ENCODE measurements at regions not wholly inside any gene's neighbourhood (a gene's known extent, or its start where the extent isn't known, plus 50 kb on each side); places are given as distances from the start of the nearest gene placed in this dataset.
"Not testable (repeated sequence)": the region's sequence is repeated elsewhere in the genome, so short reads cannot be mapped to it uniquely, and the experiment has no call there.

- Histone ChIP-seq H3K36me3 (ENCODE audit: control insufficient read depth in 3 of 3, insufficient read depth in 2 of 3, low read depth in 1 of 3, low read length in 3 of 3) (no peaks in the 10 kb centered on the region), H3K27me3 (ENCODE audit: control insufficient read depth in 3 of 3, insufficient read depth in 3 of 3, low read length in 3 of 3) (no peaks in the 10 kb centered on the region), H3K27ac (ENCODE audit: low read depth in 1 of 3, low read length in 2 of 3) (peak overlapping the region in 1 of 3 donors; percentile 43), H3K9me3 (ENCODE audit: control insufficient read depth in 2 of 2, insufficient read depth in 1 of 2, low read depth in 1 of 2, low read length in 1 of 2) (no peaks in the 10 kb centered on the region), H3K4me1 (ENCODE audit: control insufficient read depth in 3 of 3, insufficient read depth in 2 of 3, low read depth in 1 of 3, low read length in 2 of 3) (peaks cover 4 to 32% (median 12%) of the 10 kb centered on the region in 3 donors), H3K4me3 (ENCODE audit: low read depth in 1 of 3, low read length in 3 of 3) (no peak overlapping the region)
- FAIRE-seq (no peak), DNase-seq (peak in 1 of 2 donors; percentile 32)
- WGBS, 3 donors = 33 to 46% (median 41%) methylated on average over 4 of the region's 4 CpGs
These were observed 141.1 kb downstream of the ENC1 start for GRCh38 chr5:74499256-74500050.

DNA sequence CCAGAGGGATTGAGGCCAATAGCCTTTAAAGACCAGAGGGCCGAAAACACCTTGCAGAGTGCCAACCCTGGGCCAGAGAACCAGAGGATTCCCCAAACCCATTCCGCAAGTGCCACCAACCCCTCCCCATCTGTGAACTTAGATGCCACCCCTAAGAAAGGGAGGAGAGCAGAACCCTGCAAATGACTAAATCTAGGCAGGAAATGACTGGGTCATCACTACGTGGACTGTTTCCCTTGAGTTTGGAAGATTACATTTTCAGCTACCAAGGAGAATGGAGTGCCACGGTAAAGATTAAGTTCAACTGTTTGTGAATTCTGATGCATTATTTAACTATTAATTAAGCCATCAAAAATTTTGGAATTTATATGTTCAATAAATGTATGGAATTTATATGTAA is 142.8 kb downstream of the ENC1 start:
- H3K4me1 ChIP-seq (ENCODE audit: control insufficient read depth in 3 of 3, insufficient read depth in 2 of 3, low read depth in 1 of 3, low read length in 2 of 3) = peaks cover 4 to 27% (median 12%) of the 10 kb centered on the region in 3 donors
- H3K27me3 ChIP-seq (ENCODE audit: control insufficient read depth in 3 of 3, insufficient read depth in 3 of 3, low read length in 3 of 3) = no peaks in the 10 kb centered on the region
- no peak overlapping the region for H3K4me3 ChIP-seq (ENCODE audit: low read depth in 1 of 3, low read length in 3 of 3)
- no peaks in the 10 kb centered on the region for H3K9me3 ChIP-seq (ENCODE audit: control insufficient read depth in 2 of 2, insufficient read depth in 1 of 2, low read depth in 1 of 2, low read length in 1 of 2)
- WGBS, 3 donors = 85 to 95% (median 89%) methylated on average over 4 of the region's 4 CpGs
- no peak for FAIRE-seq
- H3K36me3 ChIP-seq (ENCODE audit: control insufficient read depth in 3 of 3, insufficient read depth in 2 of 3, low read depth in 1 of 3, low read length in 3 of 3) = no peaks in the 10 kb centered on the region
- no peak for DNase-seq
- H3K27ac ChIP-seq (ENCODE audit: low read depth in 1 of 3, low read length in 2 of 3) = no peak overlapping the region

DNA sequence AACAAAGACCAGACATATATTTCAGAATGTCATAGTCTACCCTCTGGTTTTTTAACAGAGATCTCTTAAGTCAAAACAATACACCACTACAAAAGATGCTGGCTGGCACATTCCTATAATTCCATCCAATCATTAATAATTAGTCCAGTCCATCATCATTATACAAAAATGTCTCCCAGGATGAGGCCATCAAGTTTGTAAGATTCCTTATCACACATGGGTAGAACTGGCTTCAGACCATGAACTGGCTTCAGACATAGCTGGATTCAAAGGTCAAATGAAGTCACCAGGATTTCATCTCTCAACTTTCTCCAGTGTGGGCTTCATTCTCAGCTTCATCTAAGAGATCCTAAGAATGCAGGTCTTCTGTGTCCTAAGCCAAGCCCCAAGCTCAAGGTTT is 147.1 kb downstream of the ENC1 start:
- FAIRE-seq (no peak), DNase-seq (peak in 1 of 2 donors; percentile 9)
- H3K36me3 ChIP-seq (ENCODE audit: control insufficient read depth in 3 of 3, insufficient read depth in 2 of 3, low read depth in 1 of 3, low read length in 3 of 3) = no peaks in the 10 kb centered on the region
- H3K4me1 ChIP-seq (ENCODE audit: control insufficient read depth in 3 of 3, insufficient read depth in 2 of 3, low read depth in 1 of 3, low read length in 2 of 3) = no peaks in the 10 kb centered on the region
- H3K9me3 ChIP-seq (ENCODE audit: control insufficient read depth in 2 of 2, insufficient read depth in 1 of 2, low read depth in 1 of 2, low read length in 1 of 2) = no peaks in the 10 kb centered on the region
- peaks cover 0 to 2% (median 0%) of the 10 kb centered on the region in 3 donors for H3K27me3 ChIP-seq (ENCODE audit: control insufficient read depth in 3 of 3, insufficient read depth in 3 of 3, low read length in 3 of 3)
- H3K4me3 ChIP-seq (ENCODE audit: low read depth in 1 of 3, low read length in 3 of 3) = no peak overlapping the region
- no peak overlapping the region for H3K27ac ChIP-seq (ENCODE audit: low read depth in 1 of 3, low read length in 2 of 3)

- no peaks in the 10 kb centered on the region for H3K36me3 ChIP-seq (ENCODE audit: control insufficient read depth in 3 of 3, insufficient read depth in 2 of 3, low read depth in 1 of 3, low read length in 3 of 3)
- no peak for FAIRE-seq
- no peaks in the 10 kb centered on the region for H3K9me3 ChIP-seq (ENCODE audit: control insufficient read depth in 2 of 2, insufficient read depth in 1 of 2, low read depth in 1 of 2, low read length in 1 of 2)
- no peak for DNase-seq
- peaks cover 0 to 2% (median 0%) of the 10 kb centered on the region in 3 donors for H3K27me3 ChIP-seq (ENCODE audit: control insufficient read depth in 3 of 3, insufficient read depth in 3 of 3, low read length in 3 of 3)
- WGBS, 3 donors = 41 to 59% (median 41%) methylated on average over 2 of the region's 2 CpGs
- no peak overlapping the region for H3K27ac ChIP-seq (ENCODE audit: low read depth in 1 of 3, low read length in 2 of 3)
- no peak overlapping the region for H3K4me3 ChIP-seq (ENCODE audit: low read depth in 1 of 3, low read length in 3 of 3)
- H3K4me1 ChIP-seq (ENCODE audit: control insufficient read depth in 3 of 3, insufficient read depth in 2 of 3, low read depth in 1 of 3, low read length in 2 of 3) = no peaks in the 10 kb centered on the region
These were observed 148.3 kb downstream of the ENC1 start for GRCh38 chr5:74492230-74492629.

GRCh38 chr5:74491586-74491985 is 148.9 kb downstream of the ENC1 start:
- Histone ChIP-seq H3K36me3 (ENCODE audit: control insufficient read depth in 3 of 3, insufficient read depth in 2 of 3, low read depth in 1 of 3, low read length in 3 of 3) (no peaks in the 10 kb centered on the region), H3K27me3 (ENCODE audit: control insufficient read depth in 3 of 3, insufficient read depth in 3 of 3, low read length in 3 of 3) (peaks cover 0 to 2% (median 0%) of the 10 kb centered on the region in 3 donors), H3K9me3 (ENCODE audit: control insufficient read depth in 2 of 2, insufficient read depth in 1 of 2, low read depth in 1 of 2, low read length in 1 of 2) (no peaks in the 10 kb centered on the region), H3K4me3 (ENCODE audit: low read depth in 1 of 3, low read length in 3 of 3) (no peak overlapping the region), H3K4me1 (ENCODE audit: control insufficient read depth in 3 of 3, insufficient read depth in 2 of 3, low read depth in 1 of 3, low read length in 2 of 3) (no peaks in the 10 kb centered on the region), H3K27ac (ENCODE audit: low read depth in 1 of 3, low read length in 2 of 3) (no peak overlapping the region)
- no peak for DNase-seq
- no peak for FAIRE-seq

GRCh38 chr5:74490814-74491213 is 149.7 kb downstream of the ENC1 start:
- DNase-seq (no peak), FAIRE-seq (no peak)
- 68 to 74% (median 73%) methylated on average over 3 of the region's 3 CpGs for WGBS, 3 donors
- Histone ChIP-seq H3K4me3 (ENCODE audit: low read depth in 1 of 3, low read length in 3 of 3) (no peak overlapping the region), H3K9me3 (ENCODE audit: control insufficient read depth in 2 of 2, insufficient read depth in 1 of 2, low read depth in 1 of 2, low read length in 1 of 2) (no peaks in the 10 kb centered on the region), H3K4me1 (ENCODE audit: control insufficient read depth in 3 of 3, insufficient read depth in 2 of 3, low read depth in 1 of 3, low read length in 2 of 3) (no peaks in the 10 kb centered on the region), H3K27ac (ENCODE audit: low read depth in 1 of 3, low read length in 2 of 3) (no peak overlapping the region), H3K36me3 (ENCODE audit: control insufficient read depth in 3 of 3, insufficient read depth in 2 of 3, low read depth in 1 of 3, low read length in 3 of 3) (no peaks in the 10 kb centered on the region), H3K27me3 (ENCODE audit: control insufficient read depth in 3 of 3, insufficient read depth in 3 of 3, low read length in 3 of 3) (peaks cover 0 to 2% (median 0%) of the 10 kb centered on the region in 3 donors)

- H3K4me1 ChIP-seq (ENCODE audit: control insufficient read depth in 3 of 3, insufficient read depth in 2 of 3, low read depth in 1 of 3, low read length in 2 of 3) = no peaks in the 10 kb centered on the region
These were observed 157.5 kb downstream of the ENC1 start for GRCh38 chr5:74482990-74483389.

GRCh38 chr5:74482523-74482922 is 158.0 kb downstream of the ENC1 start:
- H3K9me3 ChIP-seq (ENCODE audit: control insufficient read depth in 2 of 2, insufficient read depth in 1 of 2, low read depth in 1 of 2, low read length in 1 of 2) = no peaks in the 10 kb centered on the region
- H3K27ac ChIP-seq (ENCODE audit: low read depth in 1 of 3, low read length in 2 of 3) = no peak overlapping the region
- DNase-seq (no peak), FAIRE-seq (no peak)
- H3K36me3 ChIP-seq (ENCODE audit: control insufficient read depth in 3 of 3, insufficient read depth in 2 of 3, low read depth in 1 of 3, low read length in 3 of 3) = no peaks in the 10 kb centered on the region
- 83 to 94% (median 88%) methylated on average over 6 of the region's 6 CpGs for WGBS, 3 donors
- no peaks in the 10 kb centered on the region for H3K4me1 ChIP-seq (ENCODE audit: control insufficient read depth in 3 of 3, insufficient read depth in 2 of 3, low read depth in 1 of 3, low read length in 2 of 3)
- H3K27me3 ChIP-seq (ENCODE audit: control insufficient read depth in 3 of 3, insufficient read depth in 3 of 3, low read length in 3 of 3) = no peaks in the 10 kb centered on the region
- H3K4me3 ChIP-seq (ENCODE audit: low read depth in 1 of 3, low read length in 3 of 3) = no peak overlapping the region

More at GRCh38 chr5:74482990-74483389, 157.5 kb downstream of the ENC1 start:
- no peak for DNase-seq
- Histone ChIP-seq H3K4me3 (ENCODE audit: low read depth in 1 of 3, low read length in 3 of 3) (no peak overlapping the region), H3K9me3 (ENCODE audit: control insufficient read depth in 2 of 2, insufficient read depth in 1 of 2, low read depth in 1 of 2, low read length in 1 of 2) (no peaks in the 10 kb centered on the region), H3K36me3 (ENCODE audit: control insufficient read depth in 3 of 3, insufficient read depth in 2 of 3, low read depth in 1 of 3, low read length in 3 of 3) (no peaks in the 10 kb centered on the region), H3K27ac (ENCODE audit: low read depth in 1 of 3, low read length in 2 of 3) (no peak overlapping the region), H3K27me3 (ENCODE audit: control insufficient read depth in 3 of 3, insufficient read depth in 3 of 3, low read length in 3 of 3) (no peaks in the 10 kb centered on the region)
- FAIRE-seq = no peak
- 83 to 93% (median 88%) methylated on average over 3 of the region's 3 CpGs for WGBS, 3 donors

DNA sequence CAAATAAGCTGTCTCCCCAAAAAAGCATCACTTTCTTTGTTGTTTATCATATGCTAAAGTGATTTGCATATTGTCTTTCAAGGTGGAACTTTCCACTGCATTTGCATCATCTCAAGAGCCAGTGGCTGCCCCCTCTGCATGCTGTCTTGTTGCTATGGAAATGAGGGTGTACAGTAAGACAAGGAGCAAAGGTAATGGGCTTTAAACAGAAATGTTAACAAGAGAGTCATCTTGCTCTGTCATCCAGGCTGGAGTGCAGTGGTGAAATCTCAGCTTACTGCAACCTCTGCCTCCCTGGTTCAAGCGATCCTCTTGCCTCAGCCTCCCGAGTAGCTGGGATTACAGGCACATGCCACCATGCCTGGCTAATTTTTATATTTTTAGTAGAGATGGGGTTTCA is 159.2 kb downstream of the ENC1 start:
- not testable (repeated sequence) for H3K27me3 ChIP-seq (ENCODE audit: control insufficient read depth in 3 of 3, insufficient read depth in 3 of 3, low read length in 3 of 3); H3K36me3 ChIP-seq (ENCODE audit: control insufficient read depth in 3 of 3, insufficient read depth in 2 of 3, low read depth in 1 of 3, low read length in 3 of 3); FAIRE-seq; H3K4me3 ChIP-seq (ENCODE audit: low read depth in 1 of 3, low read length in 3 of 3); H3K27ac ChIP-seq (ENCODE audit: low read depth in 1 of 3, low read length in 2 of 3); DNase-seq; H3K9me3 ChIP-seq (ENCODE audit: control insufficient read depth in 2 of 2, insufficient read depth in 1 of 2, low read depth in 1 of 2, low read length in 1 of 2); H3K4me1 ChIP-seq (ENCODE audit: control insufficient read depth in 3 of 3, insufficient read depth in 2 of 3, low read depth in 1 of 3, low read length in 2 of 3)
- 83 to 100% (median 95%) methylated on average over 2 of the region's 2 CpGs for WGBS, 3 donors

Data from small intestine (tissue), 7 donors.